Memory B cell (primary cell): ENCODE measurements at regions not wholly inside any gene's neighbourhood (a gene's known extent, or its start where the extent isn't known, plus 50 kb on each side); places are given as distances from the start of the nearest gene placed in this dataset.
"Not testable (repeated sequence)": the region's sequence is repeated elsewhere in the genome, so short reads cannot be mapped to it uniquely, and the experiment has no call there.

Source experiments
- ATAC-seq: fragments of 150-1000 bp; cut with Tn5 transposase; 2 replicates; pipeline ENCODE4 v1.10.0; 2021; ENCODE audit warnings: low read depth, mild to moderate bottlenecking, moderate library complexity
- DNase-seq, 2 donors: peaks; one replicate each; pipeline ENCODE4 v3.0.0; 2022; ENCODE audit warnings: low spot score in 2 of 2
- H3K27ac Mint-ChIP-seq: one replicate; pipeline ENCODE4 v1.8.0; 2022; ENCODE audit warnings: mild to moderate bottlenecking, moderate library complexity, mixed read lengths
- H3K27me3 Mint-ChIP-seq: one replicate; pipeline ENCODE4 v1.8.0; 2022; ENCODE audit warnings: mixed read lengths
- H3K36me3 Mint-ChIP-seq: one replicate; pipeline ENCODE4 v1.8.0; 2022; ENCODE audit warnings: mild to moderate bottlenecking, mixed read lengths
- H3K4me1 Mint-ChIP-seq: one replicate; pipeline ENCODE4 v1.8.0; 2022; ENCODE audit warnings: mixed read lengths
- H3K4me3 Mint-ChIP-seq: one replicate; pipeline ENCODE4 v1.8.0; 2022; ENCODE audit warnings: mild to moderate bottlenecking, moderate library complexity, mixed read lengths
- H3K9me3 Mint-ChIP-seq: one replicate; pipeline ENCODE4 v1.8.0; 2022; ENCODE audit warnings: mixed read lengths

- H3K4me3 Mint-ChIP-seq: no peak overlapping the region
- H3K4me1 Mint-ChIP-seq: peaks cover 11% of the 10 kb centered on the region
- peaks cover 3% of the 10 kb centered on the region for H3K9me3 Mint-ChIP-seq
- ATAC-seq (no peak), DNase-seq (no peak)
- H3K36me3 Mint-ChIP-seq: no peaks in the 10 kb centered on the region
- H3K27me3 Mint-ChIP-seq: no peaks in the 10 kb centered on the region
- no peak overlapping the region for H3K27ac Mint-ChIP-seq
These were observed 283.8 kb upstream of the NR2F2 start for GRCh38 chr15:96046620-96047240.

- H3K9me3 Mint-ChIP-seq: peaks cover 2% of the 10 kb centered on the region
These were observed 283.1 kb upstream of the NR2F2 start for GRCh38 chr15:96047255-96047931.

GRCh38 chr15:96049323-96049722, 281.2 kb upstream of the NR2F2 start:
- H3K27ac Mint-ChIP-seq: no peak overlapping the region
- DNase-seq: no peak
- no peak overlapping the region for H3K4me3 Mint-ChIP-seq
- peaks cover 2% of the 10 kb centered on the region for H3K4me1 Mint-ChIP-seq
- no peak for ATAC-seq
- no peaks in the 10 kb centered on the region for H3K27me3 Mint-ChIP-seq
- H3K36me3 Mint-ChIP-seq: no peaks in the 10 kb centered on the region
- no peaks in the 10 kb centered on the region for H3K9me3 Mint-ChIP-seq

More at GRCh38 chr15:96047255-96047931, 283.1 kb upstream of the NR2F2 start:
- Mint-ChIP-seq H3K4me1 (peaks cover 9% of the 10 kb centered on the region), H3K36me3 (no peaks in the 10 kb centered on the region), H3K27ac (no peak overlapping the region), H3K27me3 (no peaks in the 10 kb centered on the region), H3K4me3 (no peak overlapping the region)
- no peak for ATAC-seq
- no peak for DNase-seq

- H3K4me1 Mint-ChIP-seq: peaks cover 2% of the 10 kb centered on the region
- H3K9me3 Mint-ChIP-seq: no peaks in the 10 kb centered on the region
- no peaks in the 10 kb centered on the region for H3K27me3 Mint-ChIP-seq
- no peaks in the 10 kb centered on the region for H3K36me3 Mint-ChIP-seq
- H3K4me3 Mint-ChIP-seq: no peak overlapping the region
- ATAC-seq (no peak), DNase-seq (no peak)
- H3K27ac Mint-ChIP-seq: no peak overlapping the region
These were observed 280.7 kb upstream of the NR2F2 start for GRCh38 chr15:96049766-96050165.

- DNase-seq (no peak), ATAC-seq (no peak)
- Mint-ChIP-seq H3K4me1 (peaks cover 2% of the 10 kb centered on the region), H3K27ac (no peak overlapping the region), H3K4me3 (no peak overlapping the region), H3K9me3 (peaks cover 1% of the 10 kb centered on the region), H3K36me3 (no peaks in the 10 kb centered on the region), H3K27me3 (no peaks in the 10 kb centered on the region)
These were observed 278.9 kb upstream of the NR2F2 start for GRCh38 chr15:96051598-96051997.

GRCh38 chr15:96052154-96052553, 278.3 kb upstream of the NR2F2 start:
- no peak for ATAC-seq
- Mint-ChIP-seq H3K4me3 (no peak overlapping the region), H3K36me3 (no peaks in the 10 kb centered on the region), H3K9me3 (peaks cover 1% of the 10 kb centered on the region), H3K27me3 (no peaks in the 10 kb centered on the region), H3K27ac (no peak overlapping the region), H3K4me1 (peaks cover 2% of the 10 kb centered on the region)
- DNase-seq: no peak

- H3K27ac Mint-ChIP-seq: no peak overlapping the region
- no peaks in the 10 kb centered on the region for H3K36me3 Mint-ChIP-seq
- no peaks in the 10 kb centered on the region for H3K27me3 Mint-ChIP-seq
- no peak for ATAC-seq
- DNase-seq: no peak
- no peak overlapping the region for H3K4me3 Mint-ChIP-seq
- peaks cover 1% of the 10 kb centered on the region for H3K9me3 Mint-ChIP-seq
- no peaks in the 10 kb centered on the region for H3K4me1 Mint-ChIP-seq
These were observed 277.9 kb upstream of the NR2F2 start for GRCh38 chr15:96052572-96053030.

- Mint-ChIP-seq H3K27me3 (no peaks in the 10 kb centered on the region), H3K4me1 (peaks cover under 1% of the 10 kb centered on the region), H3K9me3 (peaks cover 1% of the 10 kb centered on the region), H3K4me3 (peak overlapping the region; percentile 14), H3K36me3 (no peaks in the 10 kb centered on the region), H3K27ac (no peak overlapping the region)
- ATAC-seq: no peak
- no peak for DNase-seq
These were observed 277.3 kb upstream of the NR2F2 start for GRCh38 chr15:96053031-96053780.

GRCh38 chr15:96053781-96054428, 276.6 kb upstream of the NR2F2 start:
- H3K27me3 Mint-ChIP-seq: no peaks in the 10 kb centered on the region
- no peaks in the 10 kb centered on the region for H3K36me3 Mint-ChIP-seq
- DNase-seq (no peak), ATAC-seq (no peak)
- no peak overlapping the region for H3K4me3 Mint-ChIP-seq
- H3K27ac Mint-ChIP-seq: no peak overlapping the region
- H3K4me1 Mint-ChIP-seq: peaks cover 4% of the 10 kb centered on the region
- peaks cover 1% of the 10 kb centered on the region for H3K9me3 Mint-ChIP-seq

- Mint-ChIP-seq H3K4me1 (peaks cover 9% of the 10 kb centered on the region), H3K27ac (no peak overlapping the region), H3K4me3 (no peak overlapping the region), H3K27me3 (no peaks in the 10 kb centered on the region), H3K9me3 (peaks cover 1% of the 10 kb centered on the region), H3K36me3 (no peaks in the 10 kb centered on the region)
- no peak for ATAC-seq
- no peak for DNase-seq
These were observed 275.9 kb upstream of the NR2F2 start for GRCh38 chr15:96054621-96055020.

GRCh38 chr15:96058103-96058851, 272.2 kb upstream of the NR2F2 start:
- Mint-ChIP-seq H3K4me1 (peaks cover 14% of the 10 kb centered on the region), H3K4me3 (peak overlapping the region; percentile 22), H3K36me3 (no peaks in the 10 kb centered on the region), H3K27ac (peak overlapping the region; percentile 93), H3K27me3 (no peaks in the 10 kb centered on the region), H3K9me3 (peaks cover 1% of the 10 kb centered on the region)
- ATAC-seq (peak; percentile 94), DNase-seq (peak in 1 of 2 donors; percentile 4)

- H3K27me3 Mint-ChIP-seq: not testable (repeated sequence)
These were observed 271.7 kb upstream of the NR2F2 start for GRCh38 chr15:96058852-96059103.

GRCh38 chr15:96060591-96060990, 269.9 kb upstream of the NR2F2 start:
- not testable (repeated sequence) for DNase-seq, H3K27me3 Mint-ChIP-seq, ATAC-seq, H3K36me3 Mint-ChIP-seq, H3K27ac Mint-ChIP-seq, H3K9me3 Mint-ChIP-seq, H3K4me3 Mint-ChIP-seq
- H3K4me1 Mint-ChIP-seq: peaks cover 14% of the 10 kb centered on the region

More at GRCh38 chr15:96058852-96059103, 271.7 kb upstream of the NR2F2 start:
- H3K9me3 Mint-ChIP-seq, H3K36me3 Mint-ChIP-seq, ATAC-seq, H3K4me3 Mint-ChIP-seq, DNase-seq: not testable (repeated sequence)
- Mint-ChIP-seq H3K4me1 (peaks cover 14% of the 10 kb centered on the region), H3K27ac (peak overlapping the region; percentile 93)
